Stimulated activated CD8-positive, alpha-beta memory T cell treated with anti-CD3 and anti-CD28 coated beads, Interleukin-15, amount 100 ng/mL, for 48 hours (primary cell): ENCODE measurements at regions not wholly inside any gene's neighbourhood (a gene's known extent, or its start where the extent isn't known, plus 50 kb on each side); places are given as distances from the start of the nearest gene placed in this dataset.
"Not testable (repeated sequence)": the region's sequence is repeated elsewhere in the genome, so short reads cannot be mapped to it uniquely, and the experiment has no call there.

Experiments used
- DNase-seq, 2 donors: peaks; one replicate each; pipeline ENCODE4 v3.0.0-alpha.2; 2020; ENCODE audit warnings: low read depth in 2 of 2

DNA sequence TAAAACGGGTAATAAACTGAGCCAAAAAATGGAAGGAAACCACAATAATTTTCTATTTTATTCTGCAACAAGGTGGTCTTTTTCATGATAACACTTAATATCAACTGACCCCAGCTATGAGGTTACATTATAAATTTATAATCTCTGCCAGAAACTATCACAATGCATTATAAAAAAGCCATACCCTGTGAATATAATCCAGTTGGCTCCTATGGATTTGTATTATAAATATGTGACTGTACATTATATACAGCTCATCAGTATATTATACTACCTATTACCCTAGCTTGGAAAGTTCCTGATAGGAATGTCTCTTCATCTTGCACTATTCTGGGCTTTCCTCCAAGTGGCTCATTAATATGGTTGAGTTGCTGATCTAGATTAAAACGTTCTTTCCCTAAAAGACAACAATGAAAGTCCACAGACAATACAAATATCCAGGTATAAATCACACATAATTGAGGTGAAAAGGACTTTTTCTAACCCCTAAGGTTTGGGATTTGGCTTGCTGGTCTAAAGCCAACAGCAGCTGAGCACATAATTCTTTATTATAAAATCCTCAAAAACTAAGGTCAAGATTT, 487.7 kb downstream of the TTLL7 start:
- DNase-seq: no peak

DNA sequence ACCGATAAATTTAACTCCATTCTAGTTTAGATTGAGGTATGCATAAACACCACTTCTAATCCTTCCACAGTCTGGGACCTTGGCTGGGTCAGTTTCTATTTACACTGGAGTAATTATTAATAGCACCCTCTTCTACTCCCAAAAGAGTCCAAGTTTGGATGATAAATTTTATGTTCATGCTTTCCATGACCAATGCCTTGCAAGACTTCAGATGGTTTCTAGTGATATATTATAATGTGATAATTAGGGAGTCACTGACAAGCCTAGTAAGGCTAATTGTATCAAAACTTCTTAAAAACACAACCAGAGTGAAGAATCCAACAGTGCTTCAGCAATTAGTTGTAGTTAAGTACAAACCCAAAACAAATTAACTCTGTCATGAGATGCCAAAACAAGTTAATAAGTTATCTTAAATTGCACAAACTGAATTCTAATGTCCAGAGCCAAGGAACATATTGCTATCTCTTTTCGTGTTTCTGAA, 489.6 kb downstream of the TTLL7 start:
- DNase-seq: no peak

GRCh38 chr1:83508485-83509151, 490.3 kb downstream of the TTLL7 start:
- DNase-seq: peak; percentile 8 to 9

DNA sequence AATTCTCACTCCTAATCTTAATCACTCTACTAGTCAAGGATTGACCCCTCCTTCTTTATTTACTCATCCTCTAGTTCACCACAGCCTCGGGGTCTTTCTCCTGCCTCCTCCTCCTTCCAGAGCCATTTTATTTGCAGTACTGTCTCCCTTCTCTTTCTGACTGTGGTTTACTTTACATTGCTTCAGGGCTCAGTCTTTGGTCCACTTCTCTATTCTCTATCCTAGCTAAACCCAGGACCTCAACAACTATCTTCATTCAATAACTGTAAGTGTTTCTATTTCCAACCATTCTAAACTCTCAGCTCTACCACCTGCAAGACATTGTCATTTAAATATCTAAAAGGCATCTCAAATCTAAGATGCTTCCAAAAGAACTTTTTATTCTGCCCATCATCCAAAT, 493.8 kb downstream of the TTLL7 start:
- DNase-seq: no peak

GRCh38 chr1:83503153-83503552, 495.8 kb downstream of the TTLL7 start:
- no peak for DNase-seq

DNA sequence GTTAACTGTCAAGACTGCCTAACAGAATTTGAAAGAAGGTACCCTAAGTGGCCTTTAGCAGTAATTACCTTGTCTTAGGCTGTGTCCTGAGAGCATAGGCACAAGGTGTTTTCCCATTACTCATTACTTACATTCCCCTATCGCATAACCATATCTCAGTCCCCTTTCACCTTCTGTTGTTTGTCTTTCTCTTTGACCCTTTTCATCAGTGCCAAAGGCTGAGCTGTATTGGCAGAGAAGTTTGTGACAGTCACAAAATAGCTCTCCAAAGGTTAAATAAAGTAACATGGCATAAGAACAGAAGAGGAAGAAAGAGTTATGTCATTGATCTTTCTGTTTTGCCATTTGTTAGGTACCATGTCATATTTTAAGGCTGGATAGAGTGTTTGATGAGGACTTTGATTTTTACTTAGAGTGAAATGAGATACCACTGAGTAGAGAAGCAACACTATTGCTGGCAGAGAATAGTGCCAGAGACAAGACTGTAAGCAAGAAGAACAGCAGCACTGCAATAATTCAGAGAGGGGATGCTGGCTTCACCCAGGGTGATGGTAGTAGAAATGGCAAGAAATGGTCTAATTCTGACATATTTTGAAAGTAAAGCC, 497.8 kb downstream of the TTLL7 start:
- DNase-seq: no peak

DNA sequence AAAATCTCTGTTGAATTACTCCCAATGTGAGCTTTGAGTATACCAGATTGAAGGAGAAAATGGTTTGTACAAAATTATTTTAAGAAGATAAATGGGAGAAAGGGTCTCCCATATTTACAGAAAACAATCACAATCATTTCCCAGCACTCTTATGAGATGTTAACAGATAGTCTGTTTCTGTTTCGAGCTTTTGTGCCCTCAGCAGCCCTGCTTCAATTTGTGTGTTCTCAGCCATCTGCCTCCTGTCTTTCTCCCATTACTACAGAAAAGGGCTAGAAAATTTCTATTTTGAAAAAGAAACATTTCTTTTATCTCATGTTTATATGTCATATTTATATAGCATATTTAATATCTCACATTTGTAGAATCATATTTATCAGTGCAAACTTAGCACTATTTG, 498.4 kb downstream of the TTLL7 start:
- no peak for DNase-seq

DNA sequence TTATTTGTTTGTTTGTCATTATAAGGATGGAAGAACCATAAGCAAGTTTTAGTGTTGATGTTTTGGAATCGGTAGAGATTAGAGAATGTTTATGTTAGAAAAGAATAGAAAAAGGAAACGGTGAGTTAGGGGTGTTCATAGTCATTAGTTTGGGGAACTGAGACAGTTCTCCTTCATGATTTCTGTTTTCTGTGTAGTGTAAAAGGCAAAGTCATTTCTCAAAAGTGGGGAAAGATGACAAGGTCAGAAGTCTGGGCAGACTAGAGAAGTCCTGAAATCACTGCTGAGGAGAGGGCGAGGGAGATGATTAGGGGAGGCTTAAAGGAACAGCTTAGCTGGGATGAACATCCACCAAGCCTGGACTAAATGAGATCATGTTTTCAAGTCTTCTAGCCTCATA, 498.9 kb downstream of the TTLL7 start:
- no peak for DNase-seq

GRCh38 chr1:83497563-83497962, 501.4 kb downstream of the TTLL7 start:
- DNase-seq: no peak

GRCh38 chr1:83495560-83495959, 503.4 kb downstream of the TTLL7 start:
- no peak for DNase-seq

DNA sequence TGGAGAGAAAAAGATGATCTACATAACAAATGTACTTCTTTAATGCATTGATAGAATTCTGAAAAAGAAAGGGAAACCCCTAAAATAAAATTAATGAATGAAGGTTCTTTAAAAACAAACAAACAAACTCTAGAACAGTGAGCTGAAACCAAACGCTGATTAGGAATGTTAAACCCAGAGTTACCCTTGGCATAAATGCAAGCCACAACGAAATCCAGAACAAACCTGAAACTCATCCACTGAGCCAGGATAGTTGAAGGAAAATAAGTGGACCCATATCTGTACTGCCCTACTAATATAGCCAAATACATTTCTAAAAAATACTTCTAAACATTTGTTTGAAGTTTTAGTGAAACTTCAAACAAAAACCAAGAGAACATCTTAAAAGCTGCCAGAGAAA, 505.3 kb downstream of the TTLL7 start:
- no peak for DNase-seq

DNA sequence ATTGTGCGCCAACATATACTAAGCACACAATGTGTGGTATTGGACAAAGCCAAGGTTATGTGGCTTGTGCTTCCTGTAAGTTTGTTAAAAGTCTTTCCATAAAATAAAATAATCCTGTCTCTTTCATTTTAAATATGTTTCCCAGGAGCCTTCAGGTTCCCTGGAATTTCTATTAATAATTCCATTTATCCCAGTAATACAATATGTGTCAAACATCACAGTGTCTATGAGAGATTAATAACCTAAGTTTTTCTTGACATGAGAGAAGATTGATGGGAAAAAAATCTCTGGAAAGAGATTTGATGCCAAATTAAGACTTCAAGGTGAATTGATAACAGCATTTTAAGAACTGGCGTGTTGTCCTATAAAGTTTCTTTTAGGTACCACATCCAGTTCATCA, 507.0 kb downstream of the TTLL7 start:
- DNase-seq: no peak

DNA sequence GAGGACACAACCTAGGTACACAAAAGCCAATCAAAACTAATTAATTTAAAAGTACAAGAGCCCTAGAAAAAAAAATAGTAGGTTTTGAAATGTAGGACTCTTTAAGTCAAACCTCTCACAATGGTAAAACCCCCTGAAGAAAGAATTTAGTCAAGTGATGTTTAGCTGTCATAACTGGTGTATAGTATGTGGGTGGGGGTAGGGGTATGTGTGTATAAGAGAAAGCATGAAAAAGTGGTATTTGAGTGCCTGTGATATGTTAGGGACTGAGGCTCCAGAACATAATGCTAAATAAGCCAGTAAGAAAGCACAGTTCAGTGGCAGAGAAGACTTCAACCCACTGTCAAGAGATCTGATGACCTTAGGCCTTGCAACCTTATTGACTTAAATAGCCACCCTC, 507.9 kb downstream of the TTLL7 start:
- no peak for DNase-seq

- not testable (repeated sequence) for DNase-seq
Measured at GRCh38 chr1:83488105-83488504, 510.8 kb downstream of the TTLL7 start.

DNA sequence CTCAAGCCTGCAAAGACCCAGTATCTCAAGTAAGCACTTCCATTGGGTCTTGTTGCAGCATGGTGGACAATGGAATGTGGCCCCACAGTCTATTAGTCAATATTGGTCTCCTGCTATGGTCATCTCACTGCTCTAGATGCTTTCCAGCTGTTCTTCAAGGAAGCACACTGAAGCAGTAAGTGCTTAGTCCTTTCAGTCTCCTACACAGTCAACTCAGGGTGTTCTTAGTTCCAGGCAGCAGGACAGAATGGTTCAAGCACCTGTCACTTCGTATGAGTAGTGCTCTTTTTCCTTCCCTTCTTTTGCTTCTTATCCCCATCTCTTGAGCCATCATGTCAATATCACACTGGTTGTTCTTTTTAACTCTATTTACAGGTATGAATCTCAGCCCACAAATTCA, 511.5 kb downstream of the TTLL7 start:
- not testable (repeated sequence) for DNase-seq

- DNase-seq: not testable (repeated sequence)
Measured at GRCh38 chr1:83485314-83486019, 513.5 kb downstream of the TTLL7 start.

DNA sequence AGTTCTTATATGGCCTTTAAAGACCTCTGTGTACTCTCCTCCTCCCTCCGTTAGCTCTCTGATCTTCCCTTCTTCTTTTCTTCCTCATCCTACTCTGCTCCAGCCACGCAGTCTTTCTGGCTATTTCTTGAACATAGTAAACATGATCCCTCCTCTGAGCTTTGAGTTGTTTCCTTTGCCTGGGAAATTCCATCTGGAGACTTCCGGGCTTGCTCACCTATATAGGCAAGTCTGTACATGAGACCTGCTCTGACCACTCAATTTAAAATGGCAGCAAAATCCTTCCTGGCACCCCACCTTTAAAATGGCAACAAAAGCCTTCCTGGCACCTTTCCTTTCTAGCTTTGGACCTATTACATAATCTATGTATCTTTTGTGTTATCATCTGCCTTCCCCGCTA, 517.6 kb downstream of the TTLL7 start:
- not testable (repeated sequence) for DNase-seq

- not testable (repeated sequence) for DNase-seq
Measured at GRCh38 chr1:83479591-83480239, 519.2 kb downstream of the TTLL7 start.

DNA sequence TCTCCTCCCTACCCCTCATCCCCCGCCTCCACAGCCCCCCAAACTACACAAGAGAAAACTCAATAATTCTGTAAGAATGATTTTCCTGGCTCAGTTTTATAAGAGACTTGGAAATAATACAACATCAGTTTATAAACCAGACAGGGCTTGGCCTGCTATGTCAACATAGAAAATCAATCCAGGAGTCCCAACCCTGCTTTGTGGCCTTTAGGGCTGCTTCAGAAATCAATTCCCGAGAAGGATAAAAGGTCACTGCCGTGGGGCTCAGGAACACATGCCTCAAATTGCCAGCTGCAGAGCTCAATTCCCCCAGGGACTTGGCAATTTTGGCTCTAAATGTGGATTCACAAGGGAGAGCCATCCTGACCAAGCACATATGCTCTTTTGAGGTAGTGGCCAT, 520.8 kb downstream of the TTLL7 start:
- DNase-seq: not testable (repeated sequence)

DNA sequence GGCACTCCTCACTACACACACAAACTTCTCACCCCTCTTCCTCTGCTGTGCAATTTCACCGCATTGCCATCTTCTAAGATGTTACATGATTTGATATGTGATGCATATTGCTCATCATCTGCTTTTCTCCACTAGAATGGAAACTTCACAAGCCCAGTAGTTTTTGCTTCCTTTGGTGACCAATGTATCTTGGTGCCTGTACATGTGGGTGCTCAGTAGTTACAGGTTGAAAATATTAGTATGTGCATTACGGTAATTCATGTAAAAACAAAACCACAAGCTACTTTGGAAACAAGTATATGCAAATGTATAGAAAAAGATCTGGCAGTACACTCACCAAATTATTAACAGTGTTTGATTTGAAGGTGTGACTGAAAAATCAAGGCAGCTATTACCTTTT, 522.4 kb downstream of the TTLL7 start:
- not testable (repeated sequence) for DNase-seq

- DNase-seq: not testable (repeated sequence)
Measured at GRCh38 chr1:83474946-83475345, 524.0 kb downstream of the TTLL7 start.

DNA sequence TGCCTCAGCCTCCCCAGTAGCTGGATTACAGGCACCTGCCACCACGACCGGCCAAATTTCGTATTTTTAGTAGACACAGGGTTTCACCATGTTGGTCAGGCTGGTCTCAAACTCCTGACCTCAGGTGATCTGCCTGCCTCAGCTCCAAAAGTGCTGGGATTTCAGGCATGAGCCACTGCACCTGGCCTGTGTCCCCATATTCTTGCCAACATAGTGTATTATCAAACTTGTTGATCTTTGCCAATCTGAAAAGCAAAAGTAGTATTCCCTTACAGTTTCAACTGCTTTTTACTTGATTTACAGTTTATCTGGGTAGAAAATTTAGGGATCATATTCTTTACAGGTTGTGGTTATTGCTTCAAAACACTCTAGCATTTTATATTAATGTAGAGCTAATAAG, 524.9 kb downstream of the TTLL7 start:
- DNase-seq: not testable (repeated sequence)
